NCI-H146 (cell line): ENCODE measurements at regions not wholly inside any gene's neighbourhood (a gene's known extent, or its start where the extent isn't known, plus 50 kb on each side); places are given as distances from the start of the nearest gene placed in this dataset.

Experiments
- DNase-seq: peaks from one replicate; lab custom pipeline; 2025; lab: John Stamatoyannopoulos, UW

DNA sequence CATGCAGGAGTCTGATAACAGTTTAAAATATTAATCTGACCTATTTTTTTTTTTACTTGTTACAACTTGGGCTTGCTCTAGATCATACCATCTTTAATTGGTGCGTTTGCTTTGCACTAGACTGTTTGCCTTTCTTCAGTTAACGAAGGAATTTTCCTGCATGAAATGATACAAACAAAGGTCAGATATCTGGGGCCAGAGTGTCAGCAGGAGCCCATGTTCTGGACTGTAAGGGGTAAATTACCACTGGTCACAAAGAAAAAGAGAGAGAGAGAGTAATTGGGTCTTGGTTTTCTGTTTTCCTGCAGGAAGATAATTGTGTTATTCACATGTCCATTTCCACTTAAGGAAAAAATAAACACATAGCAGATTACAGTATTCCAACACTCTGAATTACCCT lies 399.4 kb upstream of the MARCKS start:
- DNase-seq = peak; percentile 24

DNA sequence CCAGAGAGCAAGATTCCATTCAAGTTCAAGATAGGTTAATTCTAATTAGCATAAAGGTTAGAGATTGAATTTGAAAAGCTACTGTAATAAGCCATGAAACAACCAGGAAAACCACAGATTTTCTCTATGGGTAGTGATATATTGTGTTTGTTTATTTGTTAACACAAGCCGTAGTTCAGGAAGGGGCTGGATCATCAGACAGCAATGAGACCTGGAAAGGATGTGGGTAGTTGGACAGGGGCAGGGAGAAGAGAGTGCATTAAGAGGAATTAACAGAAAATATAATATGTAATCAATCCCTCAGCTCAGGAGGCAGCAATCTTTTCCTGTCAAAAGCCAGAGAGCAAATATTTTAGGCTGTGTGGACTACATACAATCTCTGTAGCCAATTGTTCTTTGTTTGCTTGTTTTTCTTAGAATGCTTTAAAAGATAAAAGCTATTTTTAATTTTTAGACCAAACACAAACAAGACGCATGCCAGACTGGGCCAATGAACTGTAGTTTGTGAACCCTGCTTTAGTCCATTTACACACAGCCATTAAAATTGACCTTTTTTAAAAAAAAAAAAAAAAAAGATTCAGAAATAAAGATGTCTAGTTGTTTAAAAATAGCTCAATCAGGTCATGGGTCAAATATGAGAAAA lies 398.7 kb upstream of the MARCKS start:
- DNase-seq = no peak

- DNase-seq = no peak
Measured at GRCh38 chr6:113461153-113461932, 395.8 kb upstream of the MARCKS start.

- DNase-seq = no peak
Measured at GRCh38 chr6:113464536-113464935, 392.6 kb upstream of the MARCKS start.

DNA sequence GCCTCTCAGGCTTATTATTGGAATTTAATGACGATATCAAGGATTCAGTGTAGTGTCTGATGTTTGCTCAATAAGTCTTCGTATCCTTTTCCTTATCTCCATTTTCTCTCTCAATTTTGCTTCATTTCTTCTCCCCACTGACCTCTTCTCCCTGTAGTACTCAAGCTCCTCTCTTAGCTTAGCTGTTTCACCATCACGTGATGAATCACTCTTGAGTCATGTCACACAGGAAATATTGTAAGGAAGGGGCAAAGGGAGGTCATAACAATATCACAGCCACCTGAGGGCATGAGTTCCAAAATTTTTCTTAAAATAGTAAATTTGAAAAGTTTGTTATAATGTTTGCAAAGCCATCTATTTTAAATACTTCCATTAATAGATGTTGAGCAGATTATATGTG lies 392.2 kb upstream of the MARCKS start:
- no peak for DNase-seq

- no peak for DNase-seq
Measured at GRCh38 chr6:113466526-113466925, 390.6 kb upstream of the MARCKS start.

GRCh38 chr6:113475392-113475791 lies 381.8 kb upstream of the MARCKS start:
- no peak for DNase-seq

DNA sequence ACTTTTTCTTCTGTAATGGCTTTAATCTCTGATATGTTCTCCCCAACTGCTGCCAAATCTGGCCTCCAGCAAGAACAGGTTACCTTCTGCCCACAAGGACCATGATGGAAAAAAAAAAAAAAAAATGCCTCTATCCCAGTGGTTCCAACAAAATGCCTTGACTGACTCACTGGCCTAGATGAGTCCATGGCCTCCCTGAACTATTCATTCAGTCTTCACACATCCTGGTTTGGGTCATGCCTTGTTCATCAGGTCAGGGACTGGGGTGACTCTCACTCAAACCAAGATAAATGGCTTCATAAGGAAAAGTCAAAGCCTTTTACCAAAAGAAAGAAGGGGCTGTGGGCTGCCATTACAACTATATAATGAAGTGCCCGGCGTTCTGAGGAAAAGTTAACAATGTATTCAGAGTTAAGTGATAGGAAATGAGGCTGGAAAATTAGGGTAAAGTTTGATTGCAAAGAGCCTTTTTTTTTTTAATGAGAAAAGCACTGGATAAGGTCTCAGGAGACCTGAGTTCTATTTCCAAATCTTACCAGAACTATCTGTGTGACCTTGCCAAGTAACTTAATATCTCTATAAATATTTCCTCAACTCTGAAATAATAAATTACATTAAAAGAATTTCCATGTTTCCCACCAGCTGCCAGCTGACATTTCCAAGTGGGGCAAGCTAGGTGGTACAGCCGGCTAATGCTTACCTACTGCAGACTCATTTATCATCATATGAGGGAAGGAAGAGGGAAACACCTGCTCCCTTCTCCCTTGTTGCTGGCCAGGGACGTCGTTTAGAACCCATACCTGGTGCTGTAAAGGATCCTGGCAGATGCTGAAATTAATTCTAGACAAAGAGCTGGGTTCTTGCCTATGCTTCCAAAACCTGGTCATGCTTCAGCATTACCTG lies 380.0 kb upstream of the MARCKS start:
- DNase-seq = peak; percentile 9

GRCh38 chr6:113480616-113481015 lies 376.5 kb upstream of the MARCKS start:
- no peak for DNase-seq

GRCh38 chr6:113481458-113481857 lies 375.7 kb upstream of the MARCKS start:
- DNase-seq = no peak

DNA sequence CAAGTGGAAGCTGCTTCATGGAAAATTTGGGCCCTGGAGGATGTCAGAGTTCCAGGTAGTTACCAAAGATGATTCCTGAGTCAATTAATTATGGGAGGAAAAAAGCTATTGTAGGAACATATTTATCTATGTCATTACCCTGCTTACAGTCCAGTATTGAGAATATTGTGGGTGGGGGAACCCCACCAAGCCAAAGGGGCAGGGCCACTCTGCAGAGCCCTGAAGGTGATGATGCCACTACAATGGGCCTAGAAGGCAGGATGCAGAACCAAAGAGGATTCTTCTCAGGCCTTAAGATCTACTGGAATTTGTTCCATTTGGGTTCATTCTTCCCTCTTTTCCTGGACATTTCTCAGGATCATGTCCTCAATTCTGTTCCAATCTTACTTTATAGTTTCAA lies 375.2 kb upstream of the MARCKS start:
- DNase-seq = no peak

DNA sequence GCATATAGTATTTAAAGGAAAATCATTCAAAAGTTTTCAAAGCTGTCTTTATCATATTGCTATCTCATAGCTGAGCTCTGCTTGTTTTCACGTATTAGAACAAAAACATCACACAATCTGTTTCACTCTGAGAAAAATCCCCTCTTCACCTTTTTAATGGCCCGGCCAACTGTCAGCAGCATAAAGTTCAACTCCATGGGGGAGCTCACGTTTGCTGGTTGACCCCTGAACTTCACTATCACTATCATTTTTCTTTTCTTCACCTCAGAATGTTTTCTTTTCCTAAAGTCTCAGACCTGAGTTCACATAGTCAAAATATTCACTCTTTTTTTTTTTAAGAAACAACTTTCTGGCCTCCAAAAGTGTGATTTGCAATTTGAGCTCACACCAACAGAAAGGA lies 374.4 kb upstream of the MARCKS start:
- DNase-seq = no peak

GRCh38 chr6:113486199-113486598 lies 370.9 kb upstream of the MARCKS start:
- DNase-seq = peak; percentile 38

GRCh38 chr6:113487489-113488058 lies 369.6 kb upstream of the MARCKS start:
- DNase-seq = no peak

- DNase-seq = no peak
Measured at GRCh38 chr6:113488061-113488460, 369.1 kb upstream of the MARCKS start.

GRCh38 chr6:113488812-113489685 lies 368.1 kb upstream of the MARCKS start:
- no peak for DNase-seq

DNA sequence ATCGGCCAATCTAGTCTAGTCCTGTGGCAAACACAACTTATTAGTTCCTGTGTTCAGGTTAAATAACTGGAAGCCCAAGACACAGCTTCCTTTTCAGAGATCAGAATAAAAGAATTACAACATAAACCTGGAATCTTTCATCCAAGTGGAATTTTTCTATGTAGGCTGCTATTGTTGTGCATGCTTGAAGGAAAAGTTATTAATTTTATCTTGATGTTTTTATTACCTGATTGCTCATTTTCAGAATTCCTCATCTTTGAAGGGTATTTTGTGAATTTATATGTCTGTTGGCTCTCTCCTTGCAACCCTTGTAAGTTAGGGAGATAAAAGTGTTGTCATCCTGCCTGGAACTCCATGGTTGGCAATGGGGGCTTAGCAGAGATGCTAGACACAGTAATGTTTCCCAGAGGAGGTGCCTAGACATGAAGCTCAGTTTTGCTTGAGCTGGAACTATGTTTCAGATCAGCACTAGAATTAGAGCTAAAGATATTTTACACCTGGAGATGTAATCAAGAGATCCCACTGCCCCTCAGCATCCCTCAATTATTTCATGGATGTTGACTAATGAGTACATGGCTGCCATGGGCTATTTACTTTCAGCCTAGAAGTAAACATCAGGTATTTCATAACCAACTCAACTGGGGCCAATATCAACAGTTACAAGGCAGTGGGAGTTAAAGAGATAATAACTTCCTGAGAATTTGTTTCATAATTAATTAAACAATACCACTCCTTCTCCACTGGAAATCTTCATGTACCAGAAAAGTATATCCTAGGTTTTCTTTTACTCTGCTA lies 367.0 kb upstream of the MARCKS start:
- peak; percentile 53 for DNase-seq

DNA sequence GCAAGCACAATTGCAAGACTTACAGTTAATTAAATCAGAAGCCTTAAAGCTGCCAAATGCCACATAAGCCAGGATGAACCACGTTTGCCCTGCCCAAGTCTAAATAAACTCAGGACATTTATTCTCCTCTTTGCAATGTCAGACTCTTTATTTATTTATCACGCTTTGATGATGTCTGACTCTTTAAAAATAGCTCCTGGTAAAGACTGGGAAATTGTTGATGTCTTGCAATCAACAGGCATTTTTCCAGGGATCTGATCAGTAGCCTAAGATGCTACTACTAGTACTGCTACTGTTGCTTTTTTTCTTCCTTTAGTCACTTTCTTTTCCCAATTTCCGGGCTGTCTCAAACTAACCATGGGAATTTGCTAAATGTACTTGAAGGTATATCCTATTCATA lies 365.8 kb upstream of the MARCKS start:
- no peak for DNase-seq

DNA sequence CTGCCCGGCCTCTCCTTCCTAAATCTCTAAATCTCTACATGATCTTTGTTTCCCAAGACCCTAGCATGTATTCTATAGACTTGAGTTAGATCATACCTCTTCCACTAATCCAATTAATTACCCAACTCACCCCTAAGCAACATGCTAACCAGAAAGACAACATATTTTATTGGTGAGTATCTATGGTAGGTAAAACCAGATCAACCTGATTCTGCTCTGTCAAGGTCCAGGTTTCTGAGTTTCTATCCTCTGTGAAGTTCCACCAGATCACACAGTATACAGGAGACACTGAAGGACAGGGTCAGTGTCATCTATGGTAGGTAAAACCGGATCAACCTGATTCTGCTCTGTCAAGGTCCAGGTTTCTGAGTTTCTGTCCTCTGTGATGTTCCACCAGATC lies 363.2 kb upstream of the MARCKS start:
- no peak for DNase-seq

- peak; percentile 58 for DNase-seq
Measured at GRCh38 chr6:113495521-113495920, 361.6 kb upstream of the MARCKS start.

DNA sequence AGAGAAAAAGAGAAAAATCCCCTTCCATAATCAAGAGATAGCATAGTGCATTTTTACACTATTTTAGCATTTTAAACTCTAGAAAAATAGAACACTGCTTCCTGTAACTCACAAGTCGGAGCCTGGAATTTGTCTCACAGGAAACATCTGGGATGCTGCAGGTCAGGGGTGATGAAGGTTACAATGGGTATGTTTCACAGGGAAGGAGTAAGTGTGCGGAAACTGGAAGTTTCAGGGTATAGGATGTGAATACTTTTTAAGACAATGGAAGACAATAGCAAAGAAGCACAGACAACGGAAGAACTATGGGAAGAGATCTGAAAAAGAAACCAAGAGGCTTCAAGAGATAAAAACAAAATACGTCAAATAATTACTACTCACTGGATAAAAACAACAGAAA lies 361.0 kb upstream of the MARCKS start:
- no peak for DNase-seq
